Globus pallidus (tissue), 1 donor: ENCODE measurements at regions not wholly inside any gene's neighbourhood (a gene's known extent, or its start where the extent isn't known, plus 50 kb on each side); places are given as distances from the start of the nearest gene placed in this dataset.
"Not testable (repeated sequence)": the region's sequence is repeated elsewhere in the genome, so short reads cannot be mapped to it uniquely, and the experiment has no call there.

Experiments
- DNase-seq: peaks from one replicate; pipeline ENCODE4 v3.0.0-alpha.2; 2015; ENCODE audit warnings: low spot score

DNA sequence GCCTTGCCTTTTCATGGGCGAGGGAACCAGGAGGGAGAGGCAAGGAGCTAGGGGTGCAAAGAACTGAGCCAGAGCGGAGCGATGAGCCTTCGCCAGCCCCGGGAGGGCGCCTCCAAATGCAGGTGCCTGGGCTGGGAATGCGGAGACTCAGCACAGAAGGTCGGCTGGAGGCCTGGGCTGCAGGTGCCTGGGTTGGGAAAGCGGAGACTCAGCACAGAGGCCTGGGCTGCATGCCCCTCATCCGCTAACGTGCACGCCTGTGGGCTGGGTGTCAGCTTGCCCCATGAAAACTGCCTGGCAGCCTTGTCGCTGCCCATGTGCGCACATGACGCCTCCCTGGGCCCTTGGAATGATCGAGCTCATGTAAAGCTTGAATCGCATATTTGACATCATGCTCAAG is 51.8 kb downstream of the POM121L12 start:
- DNase-seq = no peak

DNA sequence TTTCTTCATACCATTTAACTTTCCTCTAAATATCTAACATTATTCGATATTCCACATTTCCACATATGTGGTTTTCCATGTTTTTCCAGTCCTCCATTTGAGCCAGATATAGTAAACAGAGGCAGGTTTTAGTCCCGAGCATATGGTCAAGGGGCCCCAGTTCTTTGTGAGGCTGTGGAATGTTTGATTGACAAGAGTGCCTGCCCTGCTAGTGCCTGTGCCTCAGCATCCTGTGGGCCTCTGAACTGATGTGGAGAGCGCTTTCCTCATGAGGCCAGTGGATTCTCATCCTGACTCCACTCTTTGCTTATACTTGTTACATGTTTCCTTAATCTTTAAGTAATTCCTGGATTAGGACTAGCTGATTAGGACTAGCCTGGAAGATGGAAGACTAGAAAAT is 58.8 kb downstream of the POM121L12 start:
- DNase-seq = no peak

DNA sequence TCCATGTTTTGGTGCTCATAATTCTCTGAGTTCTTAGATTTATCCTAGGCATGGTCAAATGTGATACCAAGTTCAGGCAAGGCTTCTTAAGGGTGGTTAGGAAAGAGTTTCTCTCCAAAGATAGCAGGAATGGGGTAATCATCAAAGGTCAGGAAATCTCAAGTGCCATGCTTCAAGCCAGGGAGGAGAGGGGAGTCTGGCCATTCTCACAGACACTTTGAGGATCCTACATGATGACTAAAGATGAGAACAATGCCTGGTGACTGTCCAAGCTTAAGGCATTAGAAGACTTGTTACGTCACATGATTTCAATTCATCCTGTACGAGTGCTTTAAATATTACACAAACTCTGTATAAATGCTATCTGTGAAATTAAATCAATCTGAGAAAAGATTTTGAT is 59.4 kb downstream of the POM121L12 start:
- DNase-seq = no peak

DNA sequence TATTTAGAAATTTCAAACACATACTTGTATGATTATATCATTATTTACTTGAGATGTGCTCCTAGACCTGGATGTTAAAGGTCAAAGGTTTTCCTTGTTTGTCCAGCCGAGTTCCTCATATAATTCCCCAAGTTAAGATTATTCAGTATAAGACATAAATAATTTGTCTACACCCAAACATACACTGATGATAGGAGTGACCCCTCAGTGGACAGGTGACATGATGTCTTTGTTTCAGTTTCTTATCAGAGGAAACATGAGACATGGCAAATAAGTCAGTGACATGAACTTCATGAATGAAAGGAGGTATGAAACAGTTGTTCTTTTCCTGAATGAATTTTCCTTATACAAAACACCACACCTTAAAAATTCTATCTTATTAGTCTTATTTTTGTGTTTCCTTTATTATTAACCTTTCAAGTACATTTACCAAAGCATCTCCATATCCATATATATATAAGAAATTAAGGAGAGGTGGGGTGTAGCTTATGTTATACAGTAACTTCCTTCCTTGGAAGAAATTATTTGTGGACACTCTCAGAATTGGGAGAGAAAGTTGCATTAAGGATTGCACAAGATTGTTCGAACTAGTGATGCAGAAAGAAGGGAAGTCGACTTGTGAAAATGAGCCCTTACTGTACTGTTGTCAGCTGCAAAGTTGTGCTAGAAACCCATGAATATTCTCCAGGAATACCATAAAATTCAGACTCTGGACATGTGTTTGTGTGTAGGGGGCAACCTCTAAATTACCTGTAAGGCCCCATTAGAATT is 60.5 kb downstream of the POM121L12 start:
- no peak for DNase-seq

DNA sequence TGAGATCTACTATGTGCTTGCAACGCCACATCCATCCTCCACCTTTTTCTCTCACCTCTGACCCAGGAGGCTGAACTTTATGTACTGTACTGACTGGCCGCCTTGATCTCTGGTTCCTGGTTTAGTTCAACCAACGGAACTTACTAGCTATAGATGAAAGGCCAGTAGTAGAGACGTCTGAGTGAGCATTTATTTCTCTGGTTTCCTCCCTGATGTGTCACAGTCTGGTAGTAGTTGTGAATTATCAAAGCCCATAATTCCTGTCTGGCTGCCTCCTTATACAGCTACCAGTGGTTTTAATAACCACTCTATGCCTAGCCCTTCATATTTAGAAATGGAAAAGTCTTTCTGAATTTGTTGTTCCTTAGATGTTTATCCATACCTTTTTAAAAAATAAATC is 64.7 kb downstream of the POM121L12 start:
- no peak for DNase-seq

DNA sequence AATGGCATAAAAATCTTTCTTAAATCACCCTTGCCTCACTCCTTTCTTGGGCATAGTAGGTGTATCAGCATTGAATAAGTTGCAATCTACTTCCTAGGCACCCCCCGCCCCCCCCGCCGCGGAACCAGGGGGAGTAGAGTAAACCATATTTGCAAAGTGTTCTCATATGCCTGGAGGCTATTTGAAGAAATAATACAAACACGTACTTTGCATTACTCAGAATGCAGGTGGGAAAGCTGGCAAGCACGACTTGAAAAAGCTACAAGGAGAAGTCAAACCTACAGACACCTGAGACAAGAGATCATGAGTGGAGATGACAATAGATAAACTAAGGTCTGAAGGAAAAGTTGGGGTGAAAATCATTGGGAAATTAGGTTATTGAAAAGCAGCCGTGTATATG is 65.6 kb downstream of the POM121L12 start:
- no peak for DNase-seq

DNA sequence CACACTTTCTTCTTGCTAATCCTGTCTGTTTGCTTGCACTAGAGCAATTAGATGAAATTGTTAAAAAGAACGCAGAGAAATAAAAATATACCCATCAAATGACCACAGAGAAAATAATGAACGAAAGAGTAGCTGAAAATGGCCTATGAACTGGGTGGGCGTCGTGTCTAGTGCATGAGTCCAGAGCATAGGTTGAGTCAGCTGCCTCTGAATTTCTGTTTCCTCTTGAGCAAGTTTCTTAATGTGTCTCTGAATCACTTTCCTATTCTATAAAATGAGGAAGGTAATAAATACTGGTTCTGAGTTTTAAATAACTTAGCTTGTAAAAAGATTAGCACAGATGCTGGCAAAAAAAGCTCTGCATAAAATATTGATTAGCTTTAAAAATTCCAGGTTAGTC is 75.0 kb downstream of the POM121L12 start:
- no peak for DNase-seq

DNA sequence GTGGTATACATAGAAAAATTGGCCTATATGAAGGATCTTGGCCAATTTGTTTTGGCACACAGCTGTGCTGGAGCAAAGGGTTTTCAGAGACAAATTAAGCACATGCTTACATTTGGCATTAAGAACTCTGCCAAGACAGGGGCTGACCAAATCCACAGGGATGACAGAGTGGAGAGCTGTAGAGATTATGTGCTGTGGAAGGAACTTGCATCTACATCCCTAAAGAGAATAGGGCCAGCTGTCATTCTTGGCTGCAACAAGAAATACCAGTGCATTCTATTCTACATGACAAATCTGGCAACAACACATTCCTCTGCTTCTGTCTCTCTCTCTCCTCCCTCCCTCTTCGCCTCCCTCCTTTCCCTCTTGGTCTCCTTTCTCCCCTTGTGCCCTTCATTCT is 75.6 kb downstream of the POM121L12 start:
- DNase-seq = no peak

DNA sequence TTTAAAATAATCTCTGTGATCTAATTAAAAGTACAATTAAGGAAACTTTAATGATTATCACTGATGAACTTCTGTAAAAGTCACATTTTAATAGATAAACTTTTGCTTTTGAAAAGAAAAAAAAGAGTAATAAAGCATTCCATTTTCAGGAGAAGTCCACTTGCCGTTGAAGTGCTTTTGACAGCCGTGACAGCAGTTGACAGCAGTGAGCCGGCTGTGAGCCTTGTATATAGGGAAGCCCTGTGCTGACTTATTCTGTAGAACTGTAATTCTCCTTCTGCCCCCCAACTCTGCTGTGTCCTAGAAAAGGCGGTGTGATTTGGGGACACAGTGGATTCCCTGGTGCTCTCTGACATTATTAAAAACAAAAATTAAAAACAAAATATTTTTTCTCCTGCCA is 78.0 kb downstream of the POM121L12 start:
- no peak for DNase-seq

DNA sequence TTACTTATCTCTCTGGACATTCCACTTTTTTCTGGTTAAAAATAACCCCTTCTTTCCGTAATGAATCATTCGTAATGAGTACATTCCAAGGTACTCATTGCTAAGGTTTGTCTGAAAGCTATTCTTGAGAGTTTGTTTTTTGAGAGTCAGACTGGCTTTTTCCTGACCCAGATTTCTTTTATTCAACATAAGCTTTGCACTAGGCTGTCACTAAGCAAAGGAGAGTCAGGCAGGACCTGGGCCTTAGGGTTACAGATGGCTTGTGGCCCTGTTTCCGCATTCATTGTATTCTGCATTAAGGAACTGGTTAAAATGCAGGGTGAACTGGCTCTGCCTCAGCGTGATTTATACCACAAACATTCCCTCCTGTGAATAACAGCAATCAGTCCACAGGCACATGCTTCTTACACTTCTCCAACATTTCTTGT is 84.1 kb downstream of the POM121L12 start:
- DNase-seq = no peak

DNA sequence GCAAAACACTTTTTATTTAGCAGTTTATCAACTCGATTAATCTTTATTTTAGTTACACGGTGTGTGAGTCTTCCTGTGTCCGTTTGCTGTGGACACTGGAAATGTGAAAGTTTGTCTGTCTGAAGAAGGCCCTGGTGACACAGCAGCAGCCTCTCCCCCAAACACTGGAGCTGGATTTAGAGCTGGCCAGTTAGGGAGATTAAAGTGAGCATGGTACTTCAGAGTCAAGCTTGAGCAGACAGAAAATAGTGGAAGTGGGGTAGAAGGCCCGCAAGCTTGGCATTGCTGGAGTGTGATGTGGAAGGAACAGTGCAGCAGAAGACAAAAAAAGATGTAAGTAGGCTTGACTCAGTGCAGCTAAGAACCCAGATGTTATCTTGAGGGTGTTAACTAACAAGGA is 85.9 kb downstream of the POM121L12 start:
- DNase-seq = no peak

DNA sequence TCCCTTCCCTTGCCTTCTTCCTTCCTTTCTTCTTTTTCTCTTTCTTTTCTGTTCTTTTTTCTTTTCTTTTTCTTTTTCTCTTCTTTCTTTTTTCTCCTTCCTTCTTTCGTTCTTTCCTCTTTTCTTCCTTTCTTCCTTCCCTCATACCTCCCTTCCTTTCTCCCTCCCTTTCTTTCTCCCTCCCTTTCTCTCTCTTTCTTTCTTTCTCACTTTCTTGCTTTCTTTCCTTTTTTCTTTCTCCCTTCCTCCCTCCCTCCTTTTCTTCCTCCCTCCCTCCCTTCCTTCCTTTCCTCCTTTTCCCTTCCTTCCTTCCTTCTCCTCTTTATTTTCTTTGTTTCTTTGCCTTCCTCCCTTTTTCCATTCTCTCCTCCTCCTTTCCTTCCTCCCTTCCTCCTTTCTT is 96.3 kb downstream of the POM121L12 start:
- no peak for DNase-seq

DNA sequence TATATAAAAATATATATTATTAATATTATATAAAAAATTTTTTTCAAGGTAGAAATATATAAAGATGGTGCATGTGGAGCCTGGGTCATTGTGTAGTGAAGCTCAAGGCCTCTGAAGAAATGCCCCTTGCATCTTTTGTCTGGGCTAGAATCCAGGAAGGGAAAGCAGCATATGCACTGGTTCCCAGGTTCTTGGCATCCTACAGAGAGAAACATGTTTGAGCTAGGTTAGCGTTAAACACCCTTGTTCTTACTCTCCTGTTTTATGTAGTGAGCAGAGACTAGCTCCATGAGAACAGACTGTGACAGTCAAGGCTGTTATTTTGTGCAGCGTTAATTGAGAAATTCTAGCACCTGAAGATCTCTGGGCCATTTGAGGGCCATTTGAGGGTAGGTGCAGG is 116.1 kb downstream of the POM121L12 start:
- DNase-seq = no peak

DNA sequence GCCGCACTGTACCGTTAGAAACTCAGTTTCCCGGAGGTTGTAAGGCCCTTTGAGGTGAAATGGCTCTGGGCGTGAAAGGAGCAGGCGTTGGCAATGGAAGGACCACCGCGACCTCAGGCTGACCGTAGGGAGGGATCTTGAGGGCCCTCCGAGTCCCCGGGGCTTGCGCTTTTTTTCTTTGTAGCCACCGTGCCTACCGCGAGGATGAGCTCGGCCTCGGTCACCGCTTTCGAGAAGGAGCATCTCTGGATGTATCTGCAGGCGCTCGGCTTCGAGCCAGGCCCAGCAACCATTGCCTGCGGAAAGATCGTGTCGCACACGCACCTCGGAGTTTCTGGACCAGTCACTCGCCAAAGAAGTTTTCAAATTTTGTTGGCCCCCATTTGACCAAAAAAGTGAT is 151.8 kb downstream of the POM121L12 start:
- not testable (repeated sequence) for DNase-seq

DNA sequence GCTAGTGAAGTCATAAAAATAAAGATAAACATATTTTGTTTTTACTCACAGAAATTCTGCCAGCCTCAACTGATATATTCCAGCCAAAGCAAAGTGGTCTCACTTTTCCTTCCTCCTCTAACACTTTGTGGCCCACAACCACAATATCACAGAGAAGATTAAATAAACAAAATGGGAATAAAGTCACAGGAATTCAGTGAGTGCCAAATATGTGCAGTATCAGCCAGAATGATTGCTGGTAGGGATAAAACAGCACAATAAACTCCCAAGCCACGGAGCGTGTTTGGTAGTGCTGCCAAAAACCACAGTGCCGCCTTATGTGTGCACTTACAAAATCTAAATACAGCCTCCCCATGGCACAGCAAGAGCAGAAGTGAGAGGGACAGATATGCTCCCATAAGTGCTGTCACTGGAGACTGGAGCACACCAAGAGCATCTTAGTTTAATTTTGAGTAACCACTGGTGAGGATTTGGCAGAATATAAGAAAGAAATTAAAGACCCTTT is 155.8 kb downstream of the POM121L12 start:
- DNase-seq = no peak

DNA sequence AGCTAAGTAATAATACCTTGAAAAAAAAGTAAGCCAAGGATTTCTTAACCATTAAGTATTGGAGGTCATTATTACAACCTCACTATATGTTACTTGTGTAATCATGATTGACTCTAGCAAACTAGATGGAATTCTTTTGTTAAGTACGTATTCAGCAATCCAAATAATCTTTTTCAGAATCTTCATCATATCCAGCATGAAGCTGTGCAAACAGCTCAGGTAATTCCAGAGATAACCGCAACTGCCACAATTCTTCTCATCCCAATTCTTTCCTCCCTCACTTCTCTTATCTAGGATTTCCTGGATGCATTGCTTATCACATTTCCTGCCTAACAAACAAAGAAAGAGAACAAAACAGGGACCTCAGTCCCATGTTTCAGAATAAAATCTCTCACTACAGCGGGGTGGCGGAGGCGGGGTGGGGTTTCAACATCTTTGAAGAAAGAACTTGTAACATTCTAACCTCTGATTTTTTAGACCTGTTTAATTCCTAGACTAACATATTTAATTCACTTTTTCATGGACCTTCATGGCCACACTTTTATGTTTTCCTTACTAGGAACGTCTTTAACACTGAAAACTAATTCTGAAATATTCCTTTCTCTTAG is 156.5 kb downstream of the POM121L12 start:
- no peak for DNase-seq

DNA sequence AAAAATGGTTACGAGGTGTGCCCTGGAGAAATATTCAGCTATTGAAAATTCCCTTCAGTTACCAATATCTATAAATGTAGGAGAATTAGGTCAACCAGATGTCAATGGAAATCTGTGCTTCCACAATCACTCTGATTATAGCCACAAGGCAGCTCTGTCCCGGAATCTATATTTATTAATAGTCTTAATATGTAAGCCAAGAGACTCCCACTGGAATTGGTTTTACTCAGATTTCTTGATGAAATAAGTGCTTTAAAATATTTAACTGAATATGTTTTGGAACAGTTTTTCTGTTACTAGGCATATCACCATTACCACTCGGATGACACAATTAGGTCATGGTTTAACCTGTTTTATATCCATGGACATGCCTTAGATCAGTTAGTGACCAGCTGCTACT is 169.6 kb downstream of the POM121L12 start:
- DNase-seq = no peak

DNA sequence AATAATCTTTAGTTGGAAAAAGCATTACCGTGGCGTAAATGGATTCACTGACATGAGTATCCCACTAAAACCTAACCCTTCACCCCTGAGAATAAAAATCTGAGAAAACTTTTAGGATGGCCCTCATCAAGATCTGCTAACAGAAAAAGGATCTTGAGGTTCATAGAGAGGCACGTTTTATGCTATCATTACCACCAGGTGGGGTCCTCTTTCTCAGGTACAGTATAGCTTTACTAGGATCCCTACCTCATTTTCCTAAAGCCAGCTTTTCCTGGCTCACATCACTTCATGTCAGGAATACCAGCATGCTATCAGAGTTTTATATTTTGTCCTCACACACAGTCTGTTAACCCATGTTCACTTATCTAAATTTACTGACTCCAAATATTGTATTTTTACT is 173.7 kb downstream of the POM121L12 start:
- DNase-seq = no peak

DNA sequence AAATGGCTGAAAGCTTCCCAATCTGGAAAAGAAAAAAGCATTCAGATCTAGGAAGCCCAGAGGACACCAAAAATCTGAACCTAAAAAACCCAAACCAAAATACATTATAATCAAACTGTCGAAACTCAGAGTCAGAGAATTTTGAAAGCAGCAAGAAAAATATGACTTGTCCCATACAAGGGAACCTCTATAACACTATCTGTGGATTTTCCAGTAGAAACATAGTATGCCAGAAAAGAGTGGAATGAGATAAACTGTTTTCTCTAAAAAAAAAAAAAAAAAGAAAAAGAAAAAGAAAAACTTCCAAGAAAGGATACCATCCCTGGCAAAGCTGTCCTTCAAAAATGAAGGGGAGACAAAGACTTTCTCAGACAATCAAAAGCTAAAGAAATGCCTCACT is 179.0 kb downstream of the POM121L12 start:
- no peak for DNase-seq

DNA sequence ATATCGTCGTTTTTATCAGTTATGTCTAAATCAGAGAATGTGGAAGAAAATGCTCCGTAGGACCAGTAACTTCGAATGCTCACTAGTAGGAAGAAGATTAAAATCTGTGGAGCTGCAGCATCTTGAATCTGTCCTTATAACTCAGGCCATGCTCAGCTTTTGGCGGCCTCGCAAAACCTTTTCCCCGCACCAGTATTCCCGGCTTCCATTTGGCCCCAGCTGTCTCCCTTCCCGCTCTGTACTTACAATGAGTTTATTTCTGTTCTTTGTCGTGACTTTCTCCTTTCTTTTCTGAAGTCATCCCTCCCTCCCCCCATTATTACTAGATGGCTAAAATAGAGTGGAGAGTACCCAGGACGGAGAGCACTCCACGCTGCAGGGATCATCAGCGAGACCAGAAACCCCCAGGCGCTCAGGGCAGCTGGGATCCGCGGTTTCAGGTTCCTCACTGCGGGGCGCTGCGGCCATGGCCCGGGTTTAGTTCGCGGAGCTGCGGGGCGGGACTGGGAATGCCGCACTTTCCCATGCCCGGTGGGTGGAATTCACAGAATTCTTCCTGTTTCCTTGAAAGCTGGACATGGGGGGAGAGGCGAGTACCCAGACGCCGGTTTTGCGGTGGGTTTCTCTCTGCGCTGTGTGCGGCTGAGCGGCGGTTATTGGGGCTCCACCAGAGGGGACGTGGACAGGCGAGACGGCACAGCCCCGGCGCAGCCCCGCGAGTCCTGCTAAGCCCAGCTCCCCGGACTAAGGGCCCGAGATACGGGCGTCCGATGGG is 183.5 kb downstream of the POM121L12 start:
- DNase-seq = no peak

DNA sequence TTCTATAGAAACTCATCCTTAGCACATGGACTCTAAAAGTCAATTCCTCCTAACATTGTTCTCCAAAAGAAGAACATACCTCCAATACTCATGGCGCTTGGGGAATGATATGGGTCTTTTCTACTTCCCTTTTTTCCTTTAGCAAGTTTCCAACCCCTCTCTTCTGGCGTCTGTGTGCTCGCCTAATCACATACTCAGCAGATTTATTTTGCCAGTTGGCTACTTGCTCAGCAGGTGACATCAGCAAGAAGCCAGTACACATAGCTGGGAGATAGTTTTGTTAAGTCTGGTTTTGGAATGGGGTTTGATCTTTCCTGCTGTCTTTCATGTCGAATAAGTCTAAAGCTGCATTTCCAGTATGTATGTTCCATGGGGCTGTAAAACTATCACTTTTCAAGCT is 193.8 kb downstream of the POM121L12 start:
- no peak for DNase-seq

DNA sequence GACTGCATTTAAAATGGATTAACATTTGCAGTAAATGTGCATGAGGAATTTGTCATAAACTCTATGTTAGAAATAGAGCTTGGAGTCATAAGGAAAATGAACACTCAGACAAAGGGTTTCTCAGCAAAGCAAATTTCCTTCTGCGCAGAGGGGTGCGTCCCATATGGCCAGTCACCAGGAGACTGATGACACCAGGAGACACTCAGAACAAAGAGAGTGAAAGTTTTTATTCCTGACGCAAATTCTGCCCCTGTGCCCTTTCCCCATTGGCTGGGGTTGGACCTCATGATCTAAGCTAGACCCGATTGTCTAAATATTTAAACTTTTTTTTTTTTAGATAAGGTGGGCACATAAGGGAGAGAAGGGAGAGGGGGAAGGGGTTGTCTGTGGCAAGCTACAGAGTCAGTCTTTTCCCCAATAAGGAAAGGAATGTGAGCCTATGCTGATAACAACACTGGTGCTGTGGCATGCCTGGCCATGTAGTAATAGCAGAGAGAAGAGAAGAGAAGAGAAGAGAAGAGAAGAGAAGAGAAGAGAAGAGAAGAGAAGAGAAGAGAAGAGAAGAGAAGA is 202.0 kb downstream of the POM121L12 start:
- DNase-seq = no peak
